HG03280 (cell line): ENCODE measurements at regions not wholly inside any gene's neighbourhood (a gene's known extent, or its start where the extent isn't known, plus 50 kb on each side); places are given as distances from the start of the nearest gene placed in this dataset.
"Not testable (repeated sequence)": the region's sequence is repeated elsewhere in the genome, so short reads cannot be mapped to it uniquely, and the experiment has no call there.

Experiments used
- ATAC-seq: cut with Tn5 transposase; IDR thresholded peaks from one replicate; pipeline ENCODE4 v1.9.1; 2021; ENCODE audit warnings: mild to moderate bottlenecking, moderate library complexity; ENCODE audit not compliant: unreplicated experiment

DNA sequence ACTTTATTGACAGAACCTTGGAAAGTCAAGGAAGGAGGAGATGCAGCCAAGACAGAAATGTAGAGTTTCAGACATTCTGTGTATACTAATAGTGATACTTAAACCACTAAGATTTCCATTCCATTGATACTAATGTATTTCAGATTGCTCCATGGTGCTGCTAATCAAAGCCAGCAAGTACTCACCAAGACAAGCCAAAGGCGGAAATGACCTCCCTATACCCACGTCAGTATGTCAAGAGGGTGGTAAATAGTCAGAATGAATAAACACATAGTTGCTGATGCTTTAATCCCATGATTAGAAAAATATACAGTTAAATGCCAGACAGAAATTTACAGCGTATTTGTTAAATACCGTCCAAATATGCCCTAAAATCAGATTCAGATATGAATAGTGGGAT is 417.8 kb upstream of the INTU start:
- no peak for ATAC-seq

DNA sequence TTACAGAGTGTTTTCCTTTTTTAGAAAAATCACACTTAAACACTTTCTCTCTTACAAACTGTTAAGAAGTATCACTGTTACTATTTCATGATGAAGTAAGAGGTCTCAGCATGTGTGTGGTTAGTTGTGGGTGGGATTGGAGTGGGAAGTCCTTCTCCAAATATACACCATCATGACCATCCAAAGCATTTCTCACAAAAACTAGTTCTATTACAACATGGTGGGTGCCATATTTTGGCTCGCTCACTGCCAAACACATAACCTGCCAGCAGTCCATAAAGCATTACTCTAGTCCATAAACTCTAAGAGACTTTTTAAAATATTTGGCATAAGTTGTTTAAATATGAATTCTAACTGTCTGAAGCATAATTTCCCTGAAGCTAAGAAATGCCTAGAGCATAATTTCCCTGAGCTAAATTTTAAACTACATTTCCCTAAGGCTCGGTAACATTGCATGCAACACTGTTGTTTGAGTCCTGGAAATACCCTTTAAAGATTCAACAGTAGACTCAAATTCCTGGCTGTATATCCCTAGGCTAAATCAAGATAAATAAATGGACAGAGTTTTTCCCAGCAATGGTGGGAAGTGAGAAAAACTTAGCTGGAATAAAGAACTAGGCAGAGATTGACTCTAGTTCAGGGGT is 415.0 kb upstream of the INTU start:
- ATAC-seq: no peak

- no peak for ATAC-seq
Measured at GRCh38 chr4:127219232-127219631, 413.5 kb upstream of the INTU start.

DNA sequence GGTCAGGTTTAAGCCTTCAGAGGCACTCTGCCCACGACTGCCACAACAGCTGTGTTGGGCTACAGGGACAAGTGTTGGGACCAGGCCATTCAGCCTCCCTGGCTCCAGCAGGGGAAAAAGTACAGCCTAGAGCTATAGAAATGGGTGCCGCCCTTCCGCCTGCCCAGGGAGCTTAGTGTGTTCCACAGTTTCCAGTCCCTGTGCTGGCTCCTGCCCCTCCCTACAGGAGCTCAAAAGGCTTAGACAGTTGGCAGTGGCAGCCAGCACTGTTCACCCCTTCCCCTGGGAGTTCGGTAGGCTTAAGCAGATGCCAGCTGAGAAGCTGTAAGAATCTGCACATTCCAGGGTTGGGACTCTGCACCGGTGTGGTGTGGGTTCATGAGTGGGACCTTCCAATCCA is 408.2 kb upstream of the INTU start:
- ATAC-seq: no peak

DNA sequence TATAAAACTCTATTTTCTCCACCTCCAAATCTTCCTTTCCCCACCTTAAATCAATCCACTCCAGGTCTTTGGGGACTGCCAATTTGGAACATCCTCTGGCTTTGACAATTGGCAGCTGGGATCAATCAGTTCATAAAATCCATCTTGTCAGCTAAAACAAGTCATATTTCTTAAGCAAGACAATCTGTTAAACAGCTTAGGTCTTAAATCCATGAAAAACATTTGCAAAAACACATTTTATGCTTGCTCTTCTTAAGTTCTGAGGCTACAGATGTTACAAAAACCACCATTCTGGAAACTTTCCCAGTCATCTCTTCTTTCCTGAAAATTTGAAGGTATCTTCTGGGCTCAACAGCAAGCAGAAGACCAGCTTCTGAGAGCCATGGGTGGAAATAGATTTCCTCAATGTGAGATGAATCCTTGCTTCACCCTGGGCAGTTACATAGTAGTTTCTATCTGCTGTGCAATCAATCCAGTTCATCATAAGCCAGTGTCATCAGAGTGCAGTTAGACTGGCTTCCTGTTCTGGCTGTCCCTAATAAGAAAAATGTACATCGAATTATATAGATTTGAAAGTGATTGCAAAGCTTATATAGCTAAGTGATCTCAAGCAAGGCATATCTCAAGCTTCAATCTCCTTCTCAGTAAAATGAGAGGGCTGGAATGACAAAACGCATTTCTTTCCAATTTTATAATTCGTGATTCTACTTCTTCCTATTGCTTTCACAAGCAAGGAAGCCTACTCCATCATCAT is 402.7 kb upstream of the INTU start:
- no peak for ATAC-seq

DNA sequence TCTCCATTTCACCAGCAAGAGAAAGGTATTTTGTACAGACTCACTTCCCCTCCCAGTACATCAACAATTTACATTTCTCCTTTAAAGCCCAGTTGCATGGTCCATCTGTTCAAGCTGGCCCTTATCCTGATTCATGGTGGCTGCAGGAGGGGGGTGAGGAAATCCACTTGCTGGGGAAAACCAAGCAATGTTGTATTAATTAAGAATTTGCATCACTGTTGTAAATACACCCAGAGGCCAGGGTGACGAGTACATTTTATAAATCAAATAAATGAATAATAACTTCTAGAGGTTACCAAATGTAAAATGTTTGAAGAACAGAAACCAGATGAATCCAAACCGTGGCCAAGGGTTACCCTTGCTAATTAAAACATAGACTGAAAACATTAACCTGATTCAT is 395.9 kb upstream of the INTU start:
- ATAC-seq: no peak

DNA sequence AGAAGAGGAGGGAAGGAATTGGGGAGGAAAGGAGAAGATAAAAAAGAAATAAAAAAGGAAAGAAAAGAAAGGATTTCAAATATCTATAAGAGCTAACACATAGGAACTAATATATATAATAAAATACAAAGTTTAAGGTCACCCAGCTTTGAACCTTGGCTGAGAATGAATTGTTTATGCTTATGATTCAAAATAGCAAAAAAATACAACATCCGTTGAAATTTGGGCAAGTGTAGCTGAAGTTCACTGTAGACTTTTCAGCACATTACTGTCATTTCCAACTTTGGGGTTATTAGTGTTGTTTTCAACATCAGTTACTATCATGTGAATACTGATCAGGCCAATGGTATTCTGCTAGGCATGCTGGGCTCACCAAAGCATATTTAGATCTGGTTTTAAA is 395.2 kb upstream of the INTU start:
- no peak for ATAC-seq

DNA sequence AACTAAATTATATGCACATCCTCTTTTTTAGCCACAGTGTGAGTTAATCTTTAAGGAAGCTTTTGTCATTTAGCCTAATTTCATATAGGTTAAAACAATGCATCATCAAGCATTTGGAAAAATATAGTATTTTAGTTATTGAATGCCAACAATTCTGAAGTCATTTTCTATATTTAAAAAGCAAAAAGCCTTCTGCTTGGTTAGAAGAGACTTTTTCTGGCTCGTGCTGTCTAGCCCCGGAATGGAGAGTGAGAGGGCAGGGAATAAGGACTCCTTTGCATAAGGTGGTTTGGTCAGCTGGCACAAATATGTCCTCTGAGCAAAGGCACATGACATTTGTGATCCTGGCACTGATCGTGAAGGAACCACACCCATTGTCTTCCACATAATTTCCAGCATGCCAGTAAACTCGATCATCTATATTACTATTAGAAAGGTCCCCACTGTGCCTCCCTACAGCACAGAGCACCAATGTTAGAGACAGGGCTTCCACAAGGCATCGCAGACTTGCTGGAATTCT is 393.7 kb upstream of the INTU start:
- ATAC-seq: no peak

DNA sequence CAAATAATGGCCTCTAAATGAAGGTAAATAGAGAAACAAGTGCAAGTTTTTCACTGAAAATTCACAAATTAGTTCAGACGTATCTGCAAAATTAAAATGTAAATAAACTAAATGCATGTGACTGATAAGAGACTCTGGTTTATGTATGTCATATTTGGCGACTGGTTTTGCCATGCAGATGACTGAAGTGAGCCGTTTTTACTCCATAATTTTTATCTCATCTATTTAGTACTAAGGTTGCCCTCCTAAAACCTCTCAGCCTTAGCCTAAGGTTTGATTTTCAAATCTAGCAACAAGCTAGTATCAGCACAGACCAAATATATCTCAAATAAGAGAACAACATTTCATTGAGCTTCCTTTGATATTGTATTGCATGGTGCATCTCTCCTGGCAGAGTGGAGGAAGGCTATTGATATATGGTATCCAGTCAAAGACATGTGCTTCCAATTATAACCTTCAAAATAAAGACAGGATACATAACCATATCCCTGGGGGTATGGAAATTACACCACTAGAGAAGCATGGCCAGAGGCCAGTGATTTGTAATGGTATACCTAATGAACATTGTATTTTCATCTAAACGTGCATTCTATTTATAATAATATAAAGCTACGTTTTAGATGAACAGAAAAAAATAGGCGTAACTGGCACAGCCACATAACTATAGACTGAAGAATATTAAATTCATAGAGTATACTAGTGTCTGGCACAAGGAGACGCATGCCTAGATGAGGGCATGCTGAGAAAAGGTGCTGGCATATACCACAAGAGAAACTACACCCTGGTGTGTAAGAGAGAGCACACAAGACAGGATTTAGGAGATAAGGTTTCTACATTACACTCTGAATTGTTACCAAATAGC is 392.6 kb upstream of the INTU start:
- ATAC-seq: no peak

- no peak for ATAC-seq
Measured at GRCh38 chr4:127240764-127241105, 392.0 kb upstream of the INTU start.

DNA sequence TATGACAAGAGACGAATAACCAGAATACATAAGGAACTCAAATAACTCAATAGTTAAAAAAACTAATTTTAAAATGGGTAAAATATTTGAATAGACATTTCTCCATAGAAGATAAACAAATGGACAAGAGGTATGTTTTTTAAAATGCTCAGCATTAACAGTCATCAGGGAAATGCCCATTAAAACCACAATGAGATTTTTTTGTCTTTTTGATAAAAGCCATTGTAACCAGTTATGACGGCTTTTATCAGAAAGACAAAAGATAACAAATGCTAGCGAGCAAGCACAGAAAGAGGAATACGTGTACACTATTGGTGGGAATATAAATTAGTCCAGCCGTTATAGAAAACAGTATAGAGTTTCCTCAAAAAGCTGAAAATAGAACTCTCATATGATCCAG is 388.2 kb upstream of the INTU start:
- ATAC-seq: no peak

DNA sequence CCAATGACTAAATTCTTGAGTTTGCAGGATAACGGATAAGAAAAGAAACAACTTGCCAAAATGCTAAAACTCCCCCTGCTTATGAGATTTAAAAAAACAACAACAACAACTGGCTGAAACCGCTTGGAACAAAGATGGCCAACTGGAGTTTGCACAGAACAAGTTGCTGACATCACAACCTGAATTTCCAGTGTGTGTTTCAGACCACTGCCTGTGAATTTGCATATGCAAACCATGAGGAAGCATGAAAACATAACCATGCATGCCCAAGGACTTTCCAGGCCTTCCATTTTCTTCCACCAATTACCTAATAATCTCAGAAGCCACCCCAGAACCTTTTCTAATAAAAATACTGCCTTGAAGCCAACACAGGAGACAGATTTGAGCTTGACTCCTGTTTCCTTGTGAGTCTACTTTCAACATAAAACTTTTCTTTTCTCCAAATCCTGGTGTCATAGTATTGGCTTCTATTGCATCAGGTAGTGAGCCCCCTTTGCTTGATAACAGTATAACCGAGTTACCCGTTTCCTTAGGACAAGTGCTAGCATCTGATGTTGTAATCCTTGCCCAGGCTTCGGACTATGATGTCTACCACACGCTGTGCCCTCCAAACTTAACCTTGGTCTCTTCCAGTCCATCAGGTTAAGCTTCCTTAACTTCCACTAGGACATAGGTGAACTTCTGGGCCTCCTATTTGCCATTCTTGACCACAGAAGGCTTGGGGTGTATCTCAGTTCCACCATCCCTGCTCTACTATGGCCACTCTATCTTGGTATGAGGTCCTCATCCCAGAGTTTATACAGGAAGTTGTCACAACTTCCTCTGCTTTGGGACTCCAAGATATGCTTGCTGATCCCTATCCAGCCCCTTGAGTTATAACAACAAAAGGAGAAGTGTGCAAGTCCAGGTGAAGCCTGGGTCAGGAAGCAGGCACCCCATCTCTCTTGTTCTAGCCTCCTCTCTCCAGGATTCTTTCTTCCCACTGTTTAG is 385.5 kb upstream of the INTU start:
- ATAC-seq: no peak

- ATAC-seq: no peak
Measured at GRCh38 chr4:127249066-127249766, 383.5 kb upstream of the INTU start.

GRCh38 chr4:127249767-127250108 is 383.0 kb upstream of the INTU start:
- ATAC-seq: no peak

- ATAC-seq: peak; percentile 44
Measured at GRCh38 chr4:127250577-127250976, 382.2 kb upstream of the INTU start.

DNA sequence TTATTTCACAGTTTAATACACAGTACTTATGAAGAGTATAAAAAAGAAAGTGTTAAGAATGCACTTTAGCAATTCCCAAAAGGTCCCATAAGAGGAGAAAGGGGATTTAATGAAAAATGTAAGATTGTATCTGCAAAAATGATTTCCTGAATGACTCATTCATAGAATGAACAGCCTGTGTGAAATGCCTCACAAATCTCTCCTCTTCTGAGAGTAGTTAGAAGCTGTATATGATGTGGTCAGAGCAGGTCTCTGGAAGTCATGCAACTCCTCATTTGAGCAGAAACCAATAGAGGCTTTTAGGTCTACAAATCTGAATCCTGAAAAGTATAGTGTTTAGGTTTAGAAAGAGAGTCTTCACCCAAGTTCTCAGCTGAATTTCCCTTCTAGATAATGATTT is 381.3 kb upstream of the INTU start:
- ATAC-seq: no peak

DNA sequence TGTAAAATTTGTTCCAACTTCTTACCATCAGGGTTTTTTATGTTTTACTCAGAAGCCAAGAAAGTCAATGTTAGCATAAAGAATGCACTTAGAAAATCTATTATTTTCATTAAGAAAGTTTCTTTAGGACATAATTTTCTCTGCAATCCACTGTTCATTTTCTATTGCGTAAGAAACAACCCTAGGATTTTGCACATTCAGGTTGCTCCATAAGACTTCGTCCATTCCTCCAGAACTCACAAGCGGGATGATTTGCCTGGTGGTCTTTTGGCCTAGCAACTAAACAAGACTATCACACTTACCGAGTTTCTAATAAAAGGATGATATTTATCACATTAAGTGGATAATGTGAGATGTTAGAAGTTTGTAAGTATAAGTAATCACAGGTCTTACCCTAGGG is 376.3 kb upstream of the INTU start:
- no peak for ATAC-seq

DNA sequence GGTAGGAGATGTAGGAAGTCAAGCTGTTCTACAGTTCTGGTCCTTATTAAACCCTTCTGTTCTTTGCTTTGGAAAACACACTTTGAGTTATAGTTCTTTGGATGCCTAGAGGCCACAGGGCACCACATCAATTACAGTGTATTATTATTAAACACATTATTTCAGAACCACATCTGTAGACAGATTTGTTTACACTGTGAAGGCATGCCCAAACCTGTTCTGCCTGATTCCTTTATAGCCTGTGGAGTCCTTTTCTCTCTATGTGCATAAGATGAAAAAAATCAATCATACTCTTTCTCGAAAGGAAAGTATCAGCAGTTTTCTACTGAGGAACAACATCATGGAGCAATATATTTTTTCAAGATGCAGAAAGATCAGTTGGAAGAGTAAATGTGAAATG is 371.3 kb upstream of the INTU start:
- no peak for ATAC-seq

GRCh38 chr4:127268367-127268766 is 364.4 kb upstream of the INTU start:
- no peak for ATAC-seq

DNA sequence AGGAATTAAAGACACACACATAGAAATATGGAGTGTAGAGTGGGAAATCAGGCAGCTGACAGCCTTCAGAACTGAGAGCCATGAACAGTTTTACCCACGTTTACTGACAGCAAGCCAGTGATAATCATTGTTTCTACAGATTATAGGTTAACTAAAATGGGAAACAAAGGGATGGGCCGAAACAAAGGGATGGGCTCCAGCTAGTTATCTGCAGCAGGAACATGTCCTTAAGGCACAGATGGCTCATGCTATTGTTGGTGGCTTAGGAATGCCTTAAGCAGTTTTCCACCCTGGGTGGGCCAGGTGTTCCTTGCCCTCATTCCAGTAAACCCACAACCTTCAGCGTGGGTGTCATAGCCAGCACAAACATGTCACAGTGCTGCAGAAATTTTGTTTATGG is 355.7 kb upstream of the INTU start:
- ATAC-seq: not testable (repeated sequence)
